ENCODE measurements at regions not wholly inside any gene's neighbourhood (a gene's known extent, or its start where the extent isn't known, plus 50 kb on each side); places are given as distances from the start of the nearest gene placed in this dataset.
A peak's percentile ranks its signal among the peaks of the same experiment; 100 is the strongest.

DNA sequence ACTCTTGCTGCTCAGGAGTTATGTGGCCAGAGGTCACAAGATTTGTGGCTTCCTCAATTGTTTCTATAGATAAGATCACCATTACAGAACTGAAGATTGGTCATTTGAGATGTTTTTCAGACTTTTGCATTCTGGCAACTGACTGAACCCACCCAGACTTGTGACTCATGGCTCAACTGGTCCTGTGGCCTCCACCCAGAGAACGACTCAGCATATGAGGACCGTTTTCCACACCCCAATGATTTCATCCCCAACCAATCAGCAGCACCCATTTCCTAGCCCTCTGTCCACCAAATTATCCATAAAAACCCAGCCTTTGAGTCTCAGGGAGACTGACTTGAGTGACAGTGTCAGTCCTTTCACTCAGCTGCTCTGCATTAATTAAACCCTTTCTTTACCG, 143.2 kb upstream of the ASIC2 start:
- H3K9me3 ChIP-seq (replicated peaks), result no peaks in the 10 kb centered on the region
- DNase-seq, result peak; percentile 42 to 64
- peaks cover 3% of the 10 kb centered on the region; the same call in 1 of the 2 replicates for H3K4me1 ChIP-seq
- H3K27me3 ChIP-seq, result no peaks in the 10 kb centered on the region
- H3K36me3 ChIP-seq, result no peaks in the 10 kb centered on the region
- no peak overlapping the region for H3K4me3 ChIP-seq
- H3K27ac ChIP-seq, result peak overlapping the region; percentile 55

DNA sequence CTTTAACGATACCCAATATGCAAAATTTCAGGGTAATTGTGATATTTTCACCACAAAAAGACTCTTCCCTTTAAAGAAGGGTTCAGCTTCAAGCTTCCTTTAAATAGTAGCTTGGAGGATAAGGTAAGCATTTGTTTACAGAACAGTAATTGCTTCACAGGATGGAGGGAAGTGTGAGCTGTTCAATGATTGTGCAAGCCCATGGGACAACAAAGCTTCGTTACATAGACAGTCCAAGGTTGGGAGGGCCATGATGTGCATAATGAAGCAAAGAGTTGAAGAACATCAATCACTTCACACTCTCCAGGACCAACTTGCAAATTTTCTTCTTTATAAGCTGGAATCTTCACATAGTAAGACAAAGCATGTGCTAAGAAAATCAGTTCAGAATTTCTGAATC, 145.0 kb upstream of the ASIC2 start:
- H3K4me3 ChIP-seq, result no peak overlapping the region
- H3K9me3 ChIP-seq (replicated peaks), result no peaks in the 10 kb centered on the region
- no peak overlapping the region for H3K27ac ChIP-seq
- DNase-seq, result no peak
- no peaks in the 10 kb centered on the region for H3K27me3 ChIP-seq
- peaks cover 3% of the 10 kb centered on the region; the same call in 1 of the 2 replicates for H3K4me1 ChIP-seq
- H3K36me3 ChIP-seq, result no peaks in the 10 kb centered on the region

GRCh38 chr17:33438578-33438977, 145.5 kb upstream of the ASIC2 start:
- Histone ChIP-seq H3K27me3 (no peaks in the 10 kb centered on the region), H3K4me1 (peaks cover 3% of the 10 kb centered on the region; the same call in 1 of the 2 replicates), H3K9me3 (replicated peaks) (no peaks in the 10 kb centered on the region), H3K27ac (no peak overlapping the region), H3K4me3 (no peak overlapping the region), H3K36me3 (no peaks in the 10 kb centered on the region)
- no peak for DNase-seq

- no peaks in the 10 kb centered on the region for H3K4me1 ChIP-seq
- DNase-seq, result no peak
- H3K36me3 ChIP-seq, result no peaks in the 10 kb centered on the region
- no peak overlapping the region for H3K4me3 ChIP-seq
- no peak overlapping the region for H3K27ac ChIP-seq
- H3K27me3 ChIP-seq, result 0 out of 2 replicates have a peak, but pooled peaks cover 7% of the 10 kb centered on the region
- H3K9me3 ChIP-seq (replicated peaks), result no peaks in the 10 kb centered on the region
These were observed 149.2 kb upstream of the ASIC2 start for GRCh38 chr17:33442320-33442719.

- Histone ChIP-seq H3K36me3 (no peaks in the 10 kb centered on the region), H3K9me3 (replicated peaks) (peaks cover 5% of the 10 kb centered on the region; the same call in 1 of the 2 replicates), H3K4me3 (no peak overlapping the region), H3K4me1 (no peaks in the 10 kb centered on the region), H3K27me3 (0 out of 2 replicates have a peak, but pooled peaks cover 7% of the 10 kb centered on the region), H3K27ac (no peak overlapping the region)
- DNase-seq, result no peak
These were observed 151.6 kb upstream of the ASIC2 start for GRCh38 chr17:33444731-33445130.

DNA sequence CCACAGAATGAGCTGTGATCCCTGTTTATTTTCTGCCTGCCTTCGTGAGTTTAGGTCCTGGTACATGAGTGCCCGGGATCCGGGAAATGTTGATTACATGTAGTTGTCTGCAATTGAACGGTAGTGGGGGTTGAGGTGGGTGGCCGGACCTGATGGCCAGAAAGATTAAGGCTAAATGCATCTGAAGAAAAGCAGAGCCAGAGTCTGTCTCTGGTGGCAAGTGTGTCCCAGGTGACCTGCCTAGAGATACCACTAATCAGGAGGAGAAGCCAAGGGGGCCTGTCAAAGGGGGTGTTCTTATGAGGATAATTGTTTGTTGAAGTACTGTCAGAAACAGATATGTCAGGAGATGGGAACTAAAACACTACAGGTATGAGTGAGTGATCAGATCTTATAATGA, 154.0 kb upstream of the ASIC2 start:
- H3K4me3 ChIP-seq, result no peak overlapping the region
- 0 out of 2 replicates have a peak, but pooled peaks cover 7% of the 10 kb centered on the region for H3K27me3 ChIP-seq
- H3K4me1 ChIP-seq, result no peaks in the 10 kb centered on the region
- DNase-seq, result no peak
- H3K27ac ChIP-seq, result no peak overlapping the region
- peaks cover 5% of the 10 kb centered on the region; the same call in 1 of the 2 replicates for H3K9me3 ChIP-seq (replicated peaks)
- no peaks in the 10 kb centered on the region for H3K36me3 ChIP-seq

DNA sequence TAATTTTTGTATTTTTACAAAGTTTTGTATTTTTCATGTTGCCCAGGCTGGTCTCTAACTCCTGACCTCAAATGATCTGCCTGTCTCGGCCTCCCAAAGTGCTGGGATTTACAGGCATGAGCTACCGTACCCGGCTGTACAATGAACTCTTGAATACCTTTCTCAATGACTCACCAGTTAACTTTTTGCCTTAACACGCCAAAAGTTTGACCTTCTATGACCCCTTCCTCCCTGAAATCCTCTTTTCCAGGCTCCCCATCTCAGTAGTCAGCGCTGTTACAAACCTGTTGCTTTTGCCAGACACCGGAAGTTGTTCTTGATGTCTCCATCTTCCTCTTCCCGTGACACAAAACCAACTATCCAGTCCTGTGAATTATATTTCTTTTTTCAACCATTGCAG, 158.1 kb upstream of the ASIC2 start:
- Histone ChIP-seq H3K27me3 (0 out of 2 replicates have a peak, but pooled peaks cover 7% of the 10 kb centered on the region), H3K36me3 (no peaks in the 10 kb centered on the region), H3K9me3 (replicated peaks) (peaks cover 5% of the 10 kb centered on the region; the same call in 1 of the 2 replicates), H3K4me3 (no peak overlapping the region), H3K4me1 (no peaks in the 10 kb centered on the region), H3K27ac (no peak overlapping the region)
- peak in 1 of 2 experiments; percentile 28 for DNase-seq

DNA sequence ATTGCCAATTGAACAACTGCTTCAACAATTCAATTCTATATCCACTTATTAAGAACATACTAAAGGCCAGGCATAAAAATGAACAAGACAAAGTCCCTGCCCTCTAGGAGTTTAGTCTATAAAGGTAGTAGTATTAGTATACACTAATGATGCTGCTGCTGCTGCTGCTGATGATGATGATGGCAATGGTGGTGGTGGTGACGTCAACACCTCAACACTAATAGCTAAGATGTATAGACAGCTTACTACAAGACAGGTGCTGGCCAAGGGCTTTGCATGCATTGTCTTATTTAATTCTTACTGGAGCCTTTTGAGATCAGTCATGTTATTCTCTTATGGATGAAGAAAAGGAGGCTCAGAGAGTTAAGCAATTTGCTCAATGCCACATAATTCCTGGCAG, 164.4 kb upstream of the ASIC2 start:
- Histone ChIP-seq H3K27me3 (no peaks in the 10 kb centered on the region), H3K27ac (no peak overlapping the region), H3K4me1 (peaks cover 33% of the 10 kb centered on the region), H3K4me3 (no peak overlapping the region), H3K36me3 (no peaks in the 10 kb centered on the region), H3K9me3 (replicated peaks) (no peaks in the 10 kb centered on the region)
- peak in 1 of 2 experiments; percentile 22 for DNase-seq

DNA sequence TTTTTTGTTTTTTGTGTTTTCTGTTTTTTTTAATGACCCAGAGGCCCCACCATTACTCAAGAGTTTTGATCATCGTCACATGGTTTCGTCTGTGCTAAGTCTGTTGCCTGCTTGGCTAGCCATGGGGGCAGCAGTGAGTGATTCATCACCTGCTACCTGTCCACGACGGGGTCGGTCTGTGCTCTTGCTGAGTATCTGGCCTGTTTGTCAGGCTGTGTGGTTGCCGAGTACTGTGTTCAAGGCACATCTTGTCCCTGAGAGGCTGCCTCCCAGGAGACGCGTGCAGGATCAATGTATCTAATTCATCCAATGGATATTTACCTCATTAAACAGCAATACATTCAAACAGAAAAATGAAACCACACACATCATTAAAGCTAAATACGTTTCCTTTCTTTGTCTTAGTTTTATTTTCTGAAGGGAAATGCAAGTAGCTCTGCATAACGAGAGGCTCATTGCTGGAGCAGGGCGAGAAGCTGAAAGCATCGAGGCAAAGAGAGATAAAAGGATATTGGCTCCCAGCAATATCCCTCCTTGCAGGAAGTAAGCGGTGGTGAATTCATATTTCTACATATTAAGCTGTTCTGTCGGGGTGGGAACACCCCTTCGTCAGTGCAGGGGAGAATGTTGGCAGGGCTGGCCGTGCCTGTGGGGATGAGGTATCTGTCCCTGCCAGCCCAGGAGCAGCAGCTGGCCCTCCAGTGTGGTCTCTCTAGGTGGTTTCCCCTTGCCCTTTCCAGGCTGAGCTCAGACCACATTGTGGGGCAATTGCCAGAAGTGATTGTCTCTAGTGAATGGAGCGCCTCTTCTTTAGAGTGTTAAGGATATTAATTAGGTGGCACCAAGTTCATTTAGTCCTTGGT, 166.2 kb upstream of the ASIC2 start:
- Histone ChIP-seq H3K4me1 (peaks cover 41% of the 10 kb centered on the region), H3K27me3 (no peaks in the 10 kb centered on the region), H3K9me3 (replicated peaks) (no peaks in the 10 kb centered on the region), H3K4me3 (no peak overlapping the region), H3K36me3 (no peaks in the 10 kb centered on the region), H3K27ac (peak overlapping the region; percentile 9; the same call in 1 of the 2 replicates)
- peak; percentile 77 to 79 for DNase-seq

DNA sequence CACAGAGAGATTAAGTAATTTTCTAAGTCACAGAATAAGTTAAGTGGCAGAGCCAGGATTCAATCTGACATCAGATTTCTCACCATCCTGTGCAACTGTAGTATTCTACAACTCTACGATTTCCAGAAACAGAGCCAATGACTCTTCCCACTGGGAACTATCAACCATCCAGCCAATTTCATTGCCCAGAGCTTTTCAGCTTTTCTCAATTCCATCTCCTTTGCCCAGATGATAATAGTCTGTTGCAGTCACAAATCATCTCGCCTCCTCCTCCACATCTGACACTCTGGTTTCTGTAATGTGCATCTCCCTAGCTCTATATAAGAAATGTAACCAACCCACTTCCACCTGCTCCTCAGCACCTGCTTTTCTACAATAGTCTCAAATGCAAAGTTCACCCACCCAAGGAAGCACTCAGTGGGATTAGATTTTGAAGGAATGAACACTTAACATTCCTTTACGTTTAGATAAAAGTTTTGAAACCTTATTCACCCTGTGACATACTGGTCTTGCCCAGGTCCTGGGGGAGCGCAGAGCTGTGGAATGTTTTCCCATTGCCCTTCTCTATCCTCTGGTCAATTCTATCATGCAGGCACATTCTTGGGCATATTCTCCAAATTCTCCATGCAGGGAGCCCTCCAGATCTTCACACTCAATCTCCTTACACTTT, 167.8 kb upstream of the ASIC2 start:
- H3K4me3 ChIP-seq, result no peak overlapping the region
- peak; percentile 20 to 33 for DNase-seq

GRCh38 chr17:33463887-33464286, 170.8 kb upstream of the ASIC2 start:
- H3K4me1 ChIP-seq, result peaks cover 41% of the 10 kb centered on the region
- no peaks in the 10 kb centered on the region for H3K27me3 ChIP-seq
- H3K36me3 ChIP-seq, result no peaks in the 10 kb centered on the region
- H3K27ac ChIP-seq, result peak overlapping the region; percentile 51
- peak; percentile 30 to 34 for DNase-seq
- H3K4me3 ChIP-seq, result no peak overlapping the region
- no peaks in the 10 kb centered on the region for H3K9me3 ChIP-seq (replicated peaks)

More for the DNA sequence above, 167.8 kb upstream of the ASIC2 start:
- Histone ChIP-seq H3K36me3 (no peaks in the 10 kb centered on the region), H3K4me1 (peaks cover 45% of the 10 kb centered on the region), H3K27ac (peak overlapping the region; percentile 31; the same call in 1 of the 2 replicates), H3K27me3 (no peaks in the 10 kb centered on the region), H3K9me3 (replicated peaks) (no peaks in the 10 kb centered on the region)

- no peaks in the 10 kb centered on the region for H3K9me3 ChIP-seq (replicated peaks)
- peaks cover 44% of the 10 kb centered on the region for H3K4me1 ChIP-seq
- no peaks in the 10 kb centered on the region for H3K27me3 ChIP-seq
- H3K36me3 ChIP-seq, result no peaks in the 10 kb centered on the region
- peak overlapping the region; percentile 33; the same call in 1 of the 2 replicates for H3K27ac ChIP-seq
- peak in 1 of 2 experiments; percentile 26 for DNase-seq
- H3K4me3 ChIP-seq, result no peak overlapping the region
These were observed 171.7 kb upstream of the ASIC2 start for GRCh38 chr17:33464669-33465280.

- Histone ChIP-seq H3K36me3 (no peaks in the 10 kb centered on the region), H3K27me3 (no peaks in the 10 kb centered on the region), H3K9me3 (replicated peaks) (no peaks in the 10 kb centered on the region), H3K27ac (peak overlapping the region; percentile 97), H3K4me1 (peaks cover 26% of the 10 kb centered on the region), H3K4me3 (no peak overlapping the region)
- peak; percentile 45 to 61 for DNase-seq
These were observed 176.3 kb upstream of the ASIC2 start for GRCh38 chr17:33469421-33469820.

- peak overlapping the region; percentile 97 for H3K27ac ChIP-seq
These were observed 176.8 kb upstream of the ASIC2 start for GRCh38 chr17:33469911-33470310.

DNA sequence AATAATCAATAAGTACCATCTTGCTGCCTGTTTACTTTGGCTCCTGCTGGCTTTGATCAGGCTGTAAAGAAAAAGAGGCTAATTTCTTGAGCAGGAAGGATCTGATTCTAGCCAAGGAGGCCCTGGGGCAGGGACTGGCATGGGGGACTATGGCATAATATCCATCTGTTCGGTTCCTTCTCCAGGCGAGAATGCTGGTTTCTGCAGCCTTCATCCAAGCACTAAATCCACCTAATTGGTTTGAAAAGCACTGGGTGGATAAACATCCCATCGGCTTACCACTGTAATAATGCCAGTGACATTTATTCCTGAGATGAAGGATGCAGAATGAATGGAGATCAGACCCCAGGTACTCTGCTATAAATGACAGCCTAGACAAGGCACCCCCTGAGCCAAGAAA, 180.0 kb upstream of the ASIC2 start:
- Histone ChIP-seq H3K27me3 (no peaks in the 10 kb centered on the region), H3K4me3 (no peak overlapping the region), H3K27ac (no peak overlapping the region), H3K9me3 (replicated peaks) (no peaks in the 10 kb centered on the region), H3K36me3 (no peaks in the 10 kb centered on the region), H3K4me1 (peaks cover 22% of the 10 kb centered on the region)
- DNase-seq, result no peak

More at GRCh38 chr17:33469911-33470310, 176.8 kb upstream of the ASIC2 start:
- Histone ChIP-seq H3K9me3 (replicated peaks) (no peaks in the 10 kb centered on the region), H3K4me1 (peaks cover 23% of the 10 kb centered on the region), H3K27me3 (no peaks in the 10 kb centered on the region), H3K4me3 (no peak overlapping the region), H3K36me3 (no peaks in the 10 kb centered on the region)
- peak; percentile 89 to 93 for DNase-seq

Data from SJCRH30 (cell line).